CD8-positive, alpha-beta memory T cell (primary cell): ENCODE measurements at regions not wholly inside any gene's neighbourhood (a gene's known extent, or its start where the extent isn't known, plus 50 kb on each side); places are given as distances from the start of the nearest gene placed in this dataset.

Experiments used
- CTCF ChIA-PET: fragments of 350-600 bp; sonication (Branson Sonifier 250); formaldehyde crosslinking; loops from one replicate; lab custom pipeline; 2021; ENCODE audit warnings: antibody characterized with exemption; lab: Charles Lee
- POLR2A ChIA-PET: fragments of 350-600 bp; sonication (Branson Sonifier 250); formaldehyde crosslinking; loops from one replicate; lab custom pipeline; 2021; ENCODE audit warnings: antibody characterized with exemption; lab: Charles Lee
- DNase-seq, 5 donors: peaks; one replicate each; pipeline versions ENCODE4 v3.0.0 to v3.0.0-alpha.2; 2020 to 2022; ENCODE audit warnings: mixed read lengths in 1 of 5
- H3K27ac ChIP-seq: one replicate; pipeline ENCODE4 v1.7.0; 2013; ENCODE audit warnings: low read depth, mild to moderate bottlenecking, low read length, moderate library complexity
- H3K27me3 ChIP-seq: 2 replicates; pipeline ENCODE4 v1.7.0; 2013; ENCODE audit warnings: low read length, mild to moderate bottlenecking; ENCODE audit not compliant: insufficient read depth, poor library complexity, severe bottlenecking
- H3K36me3 ChIP-seq: 2 replicates; pipeline ENCODE4 v1.7.0; 2013; ENCODE audit warnings: mild to moderate bottlenecking, low read length, moderate library complexity; ENCODE audit not compliant: insufficient read depth
- H3K4me1 ChIP-seq: 2 replicates; pipeline ENCODE4 v1.7.0; 2013; ENCODE audit warnings: mild to moderate bottlenecking, low read length, moderate library complexity; ENCODE audit not compliant: insufficient read depth
- H3K4me3 ChIP-seq: 2 replicates; pipeline ENCODE4 v1.7.0; 2013; ENCODE audit warnings: mild to moderate bottlenecking, low read length
- H3K9me3 ChIP-seq: 2 replicates; pipeline ENCODE4 v1.7.0; 2013; ENCODE audit warnings: mild to moderate bottlenecking, low read length
- H3K27ac Mint-ChIP-seq, 8 donors: one replicate each; pipeline ENCODE4 v1.8.0; 2020 to 2021; ENCODE audit warnings: mixed read lengths in 8 of 8, mild to moderate bottlenecking in 6 of 8, inconsistent platforms in 3 of 8, moderate library complexity in 3 of 8
- H3K27me3 Mint-ChIP-seq, 2 donors: one replicate each; pipeline ENCODE4 v1.8.0; 2020 to 2021; ENCODE audit warnings: mixed read lengths in 2 of 2, mild to moderate bottlenecking in 1 of 2, moderate library complexity in 1 of 2
- H3K36me3 Mint-ChIP-seq, 3 donors: one replicate each; pipeline ENCODE4 v1.8.0; 2020 to 2021; ENCODE audit warnings: mixed read lengths in 3 of 3, inconsistent platforms in 1 of 3, mild to moderate bottlenecking in 1 of 3
- H3K4me1 Mint-ChIP-seq, 3 donors: one replicate each; pipeline ENCODE4 v1.8.0; 2020 to 2021; ENCODE audit warnings: mixed read lengths in 3 of 3, inconsistent platforms in 1 of 3, mild to moderate bottlenecking in 1 of 3
- H3K4me3 Mint-ChIP-seq, 7 donors: one replicate each; pipeline ENCODE4 v1.8.0; 2020 to 2021; ENCODE audit warnings: mixed read lengths in 7 of 7, mild to moderate bottlenecking in 6 of 7, moderate library complexity in 4 of 7, inconsistent platforms in 2 of 7
- H3K9me3 Mint-ChIP-seq, 5 donors: one replicate each; pipeline ENCODE4 v1.8.0; 2020 to 2022; ENCODE audit warnings: mixed read lengths in 5 of 5, mild to moderate bottlenecking in 3 of 5, moderate library complexity in 2 of 5, inconsistent platforms in 1 of 5

DNA sequence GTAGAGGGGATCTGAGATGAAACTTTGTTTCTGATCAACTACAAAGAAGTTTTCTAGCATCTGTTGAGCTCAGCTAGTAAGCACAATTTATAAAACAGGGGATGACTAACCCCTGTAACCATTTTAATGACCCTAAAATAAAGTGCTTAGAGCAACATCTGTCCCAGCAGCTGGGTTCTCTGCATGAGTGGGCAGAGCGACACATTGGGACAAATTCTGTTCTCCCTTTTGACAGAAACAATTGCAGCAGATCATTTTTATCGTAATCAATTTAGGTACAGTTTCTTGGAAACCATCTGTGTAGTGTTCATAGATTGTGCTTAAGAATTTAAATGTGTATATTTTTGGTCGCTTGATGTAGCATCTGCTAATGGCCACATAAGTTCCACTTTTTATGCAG, 678.0 kb downstream of the RNF144A start:
- no peak overlapping the region for H3K4me3 ChIP-seq
- Mint-ChIP-seq H3K9me3 (no peaks in the 10 kb centered on the region), H3K27ac (no peak overlapping the region), H3K4me1 (peaks cover 2 to 8% (median 8%) of the 10 kb centered on the region in 3 donors), H3K4me3 (no peak overlapping the region), H3K36me3 (no peaks in the 10 kb centered on the region), H3K27me3 (no peaks in the 10 kb centered on the region)
- H3K9me3 ChIP-seq, result no peaks in the 10 kb centered on the region
- H3K36me3 ChIP-seq, result no peaks in the 10 kb centered on the region
- no peak overlapping the region for H3K27ac ChIP-seq
- ChIA-PET CTCF (interaction anchor here (1.1 kb wide), 1 partner anchor 76 kb away, joined by 3 read pairs; no protein-coding TSS in a partner anchor), POLR2A (no interaction called here)
- DNase-seq, result no peak
- no peaks in the 10 kb centered on the region for H3K27me3 ChIP-seq
- H3K4me1 ChIP-seq, result no peaks in the 10 kb centered on the region

DNA sequence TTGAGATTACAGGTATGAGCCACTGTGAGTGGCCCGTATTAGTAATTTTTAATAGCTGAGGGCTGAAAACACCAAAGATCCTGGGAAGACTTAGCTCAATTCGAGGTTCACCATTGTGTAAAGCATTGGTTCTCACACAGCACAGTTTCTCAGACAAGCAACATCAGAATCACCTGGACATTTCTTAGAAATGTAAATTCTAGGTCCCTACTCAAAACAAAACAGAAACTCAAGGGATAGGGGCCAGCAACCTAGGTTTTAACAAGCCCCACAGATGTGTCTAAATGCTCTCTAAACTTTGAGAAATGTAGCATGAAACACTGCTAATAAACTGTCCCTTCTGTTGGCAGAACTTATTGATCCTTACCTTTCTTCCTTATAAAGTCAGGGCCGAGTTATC, 681.2 kb downstream of the RNF144A start:
- Histone ChIP-seq H3K4me3 (no peak overlapping the region), H3K9me3 (no peaks in the 10 kb centered on the region), H3K36me3 (no peaks in the 10 kb centered on the region), H3K4me1 (no peaks in the 10 kb centered on the region), H3K27me3 (no peaks in the 10 kb centered on the region), H3K27ac (no peak overlapping the region)
- peaks cover 0 to 2% (median 0%) of the 10 kb centered on the region in 3 donors for H3K36me3 Mint-ChIP-seq
- H3K27me3 Mint-ChIP-seq, result no peaks in the 10 kb centered on the region
- DNase-seq, result no peak
- peaks cover 0 to 6% (median 3%) of the 10 kb centered on the region in 5 donors for H3K9me3 Mint-ChIP-seq
- no peaks in the 10 kb centered on the region for H3K4me1 Mint-ChIP-seq
- H3K27ac Mint-ChIP-seq, result no peak overlapping the region
- no peak overlapping the region for H3K4me3 Mint-ChIP-seq
- ChIA-PET CTCF (interaction anchor here (1.7 kb wide), 1 partner anchor 73 kb away, joined by 4 read pairs; no protein-coding TSS in a partner anchor), POLR2A (no interaction called here)

DNA sequence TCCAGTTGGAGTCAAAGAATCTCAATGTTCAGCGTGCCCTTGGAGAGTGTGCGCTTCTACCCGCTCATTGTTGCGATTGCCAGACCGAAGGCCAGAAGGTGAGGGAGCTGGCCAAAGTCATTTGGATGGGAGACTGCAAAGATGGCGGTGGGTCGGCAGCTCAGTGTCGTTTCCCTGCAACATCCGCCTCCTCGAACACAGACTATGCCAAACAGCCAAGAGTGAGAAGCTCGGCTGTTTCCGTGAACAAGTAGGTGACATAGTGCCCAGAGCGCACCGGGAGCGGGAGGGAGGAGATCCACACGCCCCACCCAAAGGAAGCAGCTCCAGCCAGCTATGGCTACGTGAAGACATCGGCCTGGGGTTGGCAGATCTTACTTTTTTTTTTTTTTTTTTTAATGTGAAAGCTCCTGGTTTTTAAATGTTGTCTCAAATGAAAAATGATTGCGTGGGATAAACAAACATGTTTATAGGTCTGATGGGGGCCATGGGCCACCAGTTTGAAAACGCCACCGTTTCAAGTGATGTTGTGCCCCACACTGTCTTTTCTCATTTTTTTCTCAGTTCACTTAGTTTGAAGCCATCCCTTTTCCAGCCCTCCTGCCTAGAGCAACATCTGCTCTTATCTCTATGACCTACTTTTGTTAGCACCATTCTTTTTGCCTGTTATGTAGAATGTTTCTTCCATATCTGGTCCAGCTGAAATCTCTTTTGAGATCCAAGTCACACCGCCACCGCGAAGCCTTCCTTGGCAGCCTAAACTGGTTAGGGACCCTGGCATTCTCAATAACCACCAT, 682.4 kb downstream of the RNF144A start:
- H3K9me3 Mint-ChIP-seq, result peaks cover 0 to 6% (median 3%) of the 10 kb centered on the region in 5 donors
- Histone ChIP-seq H3K9me3 (no peaks in the 10 kb centered on the region), H3K27me3 (no peaks in the 10 kb centered on the region), H3K27ac (no peak overlapping the region), H3K4me3 (no peak overlapping the region), H3K36me3 (no peaks in the 10 kb centered on the region), H3K4me1 (no peaks in the 10 kb centered on the region)
- H3K27me3 Mint-ChIP-seq, result no peaks in the 10 kb centered on the region
- H3K27ac Mint-ChIP-seq, result no peak overlapping the region
- ChIA-PET CTCF (no interaction called here), POLR2A (interaction anchor here (0.6 kb wide), 1 partner anchor 21 kb away, joined by 3 read pairs; no protein-coding TSS in a partner anchor)
- no peak overlapping the region for H3K4me3 Mint-ChIP-seq
- DNase-seq, result no peak
- H3K4me1 Mint-ChIP-seq, result no peaks in the 10 kb centered on the region
- H3K36me3 Mint-ChIP-seq, result peaks cover 0 to 2% (median 0%) of the 10 kb centered on the region in 3 donors

DNA sequence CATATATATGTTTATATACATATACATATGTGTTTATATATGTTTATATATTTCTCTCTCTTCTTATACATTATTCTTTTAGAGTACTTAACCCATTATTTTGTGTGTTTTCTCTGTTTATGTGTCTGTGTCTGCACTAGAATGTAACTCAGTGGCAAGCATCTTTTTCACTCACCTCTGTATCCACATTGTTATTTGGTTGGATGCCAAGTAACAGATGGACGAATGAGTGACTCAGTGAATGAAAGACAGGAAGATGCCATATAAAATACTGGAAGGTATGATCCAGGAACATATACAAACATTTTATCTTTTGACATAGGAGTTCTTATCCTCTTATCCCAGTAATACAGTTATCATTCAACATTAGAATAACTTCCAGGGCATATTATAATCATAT, 684.8 kb downstream of the RNF144A start:
- H3K4me3 Mint-ChIP-seq, result no peak overlapping the region
- H3K4me3 ChIP-seq, result no peak overlapping the region
- ChIA-PET CTCF (interaction anchor here (1.1 kb wide), 1 partner anchor 13 kb away, joined by 3 read pairs; no protein-coding TSS in a partner anchor), POLR2A (no interaction called here)
- no peak for DNase-seq
- no peak overlapping the region for H3K27ac ChIP-seq
- no peaks in the 10 kb centered on the region for H3K36me3 ChIP-seq
- H3K36me3 Mint-ChIP-seq, result peaks cover 0 to 2% (median 0%) of the 10 kb centered on the region in 3 donors
- no peaks in the 10 kb centered on the region for H3K4me1 Mint-ChIP-seq
- no peaks in the 10 kb centered on the region for H3K9me3 ChIP-seq
- H3K9me3 Mint-ChIP-seq, result peaks cover 0 to 6% (median 3%) of the 10 kb centered on the region in 5 donors
- no peaks in the 10 kb centered on the region for H3K27me3 ChIP-seq
- no peaks in the 10 kb centered on the region for H3K4me1 ChIP-seq
- peaks cover 0 to 1% of the 10 kb centered on the region in 2 donors for H3K27me3 Mint-ChIP-seq
- H3K27ac Mint-ChIP-seq, result no peak overlapping the region

DNA sequence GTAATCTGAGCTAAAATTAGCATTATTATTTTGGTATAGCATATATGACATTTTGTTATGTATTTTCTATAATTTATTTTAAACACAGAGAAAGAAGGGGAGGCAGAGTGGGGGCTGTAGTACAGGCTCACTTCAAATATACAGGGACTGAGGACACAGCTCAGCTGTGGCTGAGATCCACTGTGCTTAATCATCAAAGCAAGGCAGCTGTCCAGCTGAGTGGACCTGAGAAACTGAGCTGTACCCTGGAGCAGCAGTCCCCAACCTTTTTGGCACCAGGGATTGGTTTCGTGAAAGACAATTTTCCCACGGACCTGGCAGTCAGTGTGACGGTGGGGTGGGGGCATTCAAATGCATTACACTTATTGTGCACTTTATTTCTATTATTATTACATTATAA, 687.2 kb downstream of the RNF144A start:
- peaks cover 0 to 6% (median 3%) of the 10 kb centered on the region in 5 donors for H3K9me3 Mint-ChIP-seq
- H3K4me3 Mint-ChIP-seq, result no peak overlapping the region
- Histone ChIP-seq H3K4me1 (no peaks in the 10 kb centered on the region), H3K27me3 (no peaks in the 10 kb centered on the region), H3K9me3 (no peaks in the 10 kb centered on the region), H3K36me3 (no peaks in the 10 kb centered on the region), H3K27ac (no peak overlapping the region), H3K4me3 (no peak overlapping the region)
- ChIA-PET CTCF (interaction anchor here (1.1 kb wide), 1 partner anchor 68 kb away, joined by 4 read pairs; no protein-coding TSS in a partner anchor), POLR2A (no interaction called here)
- peaks cover 0 to 2% (median 0%) of the 10 kb centered on the region in 3 donors for H3K36me3 Mint-ChIP-seq
- no peak for DNase-seq
- H3K27ac Mint-ChIP-seq, result no peak overlapping the region
- H3K27me3 Mint-ChIP-seq, result peaks cover 0 to 1% of the 10 kb centered on the region in 2 donors
- no peaks in the 10 kb centered on the region for H3K4me1 Mint-ChIP-seq

DNA sequence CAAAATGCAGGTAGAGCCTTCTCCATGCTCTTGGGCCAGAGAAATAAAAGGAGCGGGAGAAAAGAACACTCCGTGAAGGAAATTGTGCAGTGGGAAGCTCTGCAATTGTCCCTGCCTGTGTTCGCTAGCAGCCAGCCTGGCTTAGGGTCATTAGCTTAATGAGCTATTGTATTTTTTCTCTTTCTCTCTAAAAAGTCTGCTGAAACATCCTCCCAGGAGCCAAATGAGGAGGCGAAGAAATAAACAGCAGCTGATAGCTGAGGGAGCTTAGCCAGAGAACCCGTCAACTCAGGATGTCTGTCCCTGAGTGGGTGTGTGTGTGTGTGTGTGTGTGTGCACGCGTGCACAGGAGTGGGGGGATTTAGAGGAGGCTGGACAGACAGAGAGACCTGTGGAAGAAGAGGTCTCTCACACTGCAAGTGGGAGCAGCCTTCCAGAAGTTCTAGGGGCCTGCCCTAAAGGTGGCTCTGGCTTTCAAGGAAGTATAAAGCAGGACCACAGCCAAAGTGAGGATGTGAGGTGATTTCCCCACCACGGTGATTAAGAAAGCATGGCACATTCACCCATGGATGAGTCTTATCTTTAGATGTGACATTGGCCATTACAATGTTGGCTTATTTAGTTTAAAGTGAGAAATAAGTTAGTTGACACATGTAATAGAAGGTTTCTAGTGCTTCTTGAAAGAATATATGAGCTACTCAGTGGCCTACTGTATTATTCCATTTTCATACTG, 690.4 kb downstream of the RNF144A start:
- H3K9me3 Mint-ChIP-seq, result no peaks in the 10 kb centered on the region
- no peak overlapping the region for H3K27ac ChIP-seq
- DNase-seq, result no peak
- CTCF ChIA-PET, result no interaction called here
- H3K36me3 ChIP-seq, result no peaks in the 10 kb centered on the region
- no peak overlapping the region for H3K4me3 ChIP-seq
- H3K36me3 Mint-ChIP-seq, result no peaks in the 10 kb centered on the region
- POLR2A ChIA-PET, result no interaction called here
- H3K27ac Mint-ChIP-seq, result no peak overlapping the region
- H3K4me3 Mint-ChIP-seq, result no peak overlapping the region
- no peaks in the 10 kb centered on the region for H3K27me3 ChIP-seq
- H3K4me1 Mint-ChIP-seq, result peaks cover 3 to 19% (median 15%) of the 10 kb centered on the region in 3 donors
- H3K27me3 Mint-ChIP-seq, result peaks cover 0 to 1% of the 10 kb centered on the region in 2 donors
- no peaks in the 10 kb centered on the region for H3K9me3 ChIP-seq
- no peaks in the 10 kb centered on the region for H3K4me1 ChIP-seq

DNA sequence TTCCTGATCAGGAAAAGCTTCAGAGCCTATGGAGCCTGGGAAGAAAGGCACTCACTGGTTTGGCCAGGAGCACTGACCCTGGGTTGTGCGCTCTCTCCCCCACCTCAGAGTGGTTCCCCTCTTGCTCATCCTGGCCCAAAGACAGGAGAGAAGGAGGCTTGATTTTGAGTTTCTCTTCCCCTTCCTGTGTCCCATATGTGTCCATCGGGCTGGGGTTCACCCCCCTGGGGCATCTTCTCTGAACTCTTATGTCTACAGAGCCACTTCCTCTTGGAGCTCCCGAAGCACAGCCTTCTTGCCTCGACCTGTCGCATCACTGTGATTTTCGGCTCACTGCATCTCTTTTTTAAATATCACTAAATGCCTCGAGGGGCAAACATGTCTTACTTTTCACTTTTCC, 692.3 kb downstream of the RNF144A start:
- Histone ChIP-seq H3K36me3 (no peaks in the 10 kb centered on the region), H3K4me3 (no peak overlapping the region), H3K4me1 (no peaks in the 10 kb centered on the region), H3K27ac (no peak overlapping the region), H3K27me3 (no peaks in the 10 kb centered on the region), H3K9me3 (no peaks in the 10 kb centered on the region)
- peaks cover 0 to 2% (median 0%) of the 10 kb centered on the region in 3 donors for H3K36me3 Mint-ChIP-seq
- POLR2A ChIA-PET, result no interaction called here
- no peak overlapping the region for H3K4me3 Mint-ChIP-seq
- CTCF ChIA-PET, result no interaction called here
- peak overlapping the region in 4 of 8 donors; percentile 3 to 84 (median 52) for H3K27ac Mint-ChIP-seq
- H3K9me3 Mint-ChIP-seq, result no peaks in the 10 kb centered on the region
- peaks cover 0 to 2% of the 10 kb centered on the region in 2 donors for H3K27me3 Mint-ChIP-seq
- DNase-seq, result peak in 1 of 5 donors; percentile 6
- peaks cover 3 to 19% (median 15%) of the 10 kb centered on the region in 3 donors for H3K4me1 Mint-ChIP-seq

DNA sequence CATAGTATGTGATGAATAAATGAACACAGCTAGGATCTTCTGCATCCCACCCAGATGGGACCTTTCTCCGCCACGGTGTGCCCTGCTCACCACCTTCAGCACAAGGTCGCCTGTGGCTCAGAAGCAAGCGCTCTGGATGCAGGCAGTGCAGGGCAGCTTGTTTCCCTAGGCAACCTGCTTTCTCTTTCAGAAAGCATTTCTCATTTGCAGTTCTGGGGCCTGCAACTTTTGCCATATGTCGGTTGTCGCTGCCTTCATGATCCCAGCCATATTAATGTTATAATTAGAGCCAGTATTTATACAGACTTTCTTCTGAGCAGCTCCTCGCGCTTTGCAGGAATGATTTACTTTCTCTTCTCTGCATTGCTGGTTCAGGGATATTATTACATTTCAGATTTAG, 692.8 kb downstream of the RNF144A start:
- no peaks in the 10 kb centered on the region for H3K36me3 ChIP-seq
- Mint-ChIP-seq H3K9me3 (no peaks in the 10 kb centered on the region), H3K27me3 (peaks cover 0 to 2% of the 10 kb centered on the region in 2 donors), H3K4me1 (peaks cover 3 to 19% (median 15%) of the 10 kb centered on the region in 3 donors), H3K4me3 (no peak overlapping the region), H3K36me3 (peaks cover 0 to 2% (median 0%) of the 10 kb centered on the region in 3 donors), H3K27ac (peak overlapping the region in 5 of 8 donors; percentile 3 to 63 (median 26))
- CTCF ChIA-PET, result no interaction called here
- H3K4me1 ChIP-seq, result no peaks in the 10 kb centered on the region
- no peak overlapping the region for H3K27ac ChIP-seq
- peak in 1 of 5 donors; percentile 13 for DNase-seq
- POLR2A ChIA-PET, result no interaction called here
- no peaks in the 10 kb centered on the region for H3K27me3 ChIP-seq
- H3K9me3 ChIP-seq, result no peaks in the 10 kb centered on the region
- H3K4me3 ChIP-seq, result no peak overlapping the region
